Glutamatergic neuron (in vitro differentiated cells): ENCODE measurements at regions not wholly inside any gene's neighbourhood (a gene's known extent, or its start where the extent isn't known, plus 50 kb on each side); places are given as distances from the start of the nearest gene placed in this dataset.
A peak's percentile ranks its signal among the peaks of the same experiment; 100 is the strongest.

ENCODE experiments used
- DNase-seq: peaks from one replicate; pipeline ENCODE4 v3.0.0; 2022
- H3K27ac Mint-ChIP-seq: one replicate; pipeline ENCODE4 v1.8.0; 2020; ENCODE audit warnings: mild to moderate bottlenecking, mixed read lengths, inconsistent platforms; ENCODE audit not compliant: unreplicated experiment
- H3K27me3 Mint-ChIP-seq: one replicate; pipeline ENCODE4 v1.8.0; 2020; ENCODE audit warnings: mild to moderate bottlenecking, moderate library complexity, mixed read lengths, inconsistent platforms; ENCODE audit not compliant: unreplicated experiment
- H3K36me3 Mint-ChIP-seq: one replicate; pipeline ENCODE4 v1.8.0; 2020; ENCODE audit warnings: mild to moderate bottlenecking, mixed read lengths, inconsistent platforms; ENCODE audit not compliant: unreplicated experiment
- H3K4me1 Mint-ChIP-seq: one replicate; pipeline ENCODE4 v1.8.0; 2020; ENCODE audit warnings: mild to moderate bottlenecking, low read depth, mixed read lengths, inconsistent platforms; ENCODE audit not compliant: unreplicated experiment
- H3K4me3 Mint-ChIP-seq: one replicate; pipeline ENCODE4 v1.8.0; 2020; ENCODE audit warnings: mild to moderate bottlenecking, mixed read lengths, inconsistent platforms; ENCODE audit not compliant: unreplicated experiment
- H3K9me3 Mint-ChIP-seq: one replicate; pipeline ENCODE4 v1.8.0; 2020; ENCODE audit warnings: mild to moderate bottlenecking, moderate library complexity, mixed read lengths, inconsistent platforms; ENCODE audit not compliant: unreplicated experiment
- TF ChIP-seq, protein P1 (sequence below): fragments of 200-600 bp; sonication (generic); IDR thresholded peaks from one replicate; pipeline ENCODE4 v1.5.0; 2021; ENCODE audit not compliant: partially characterized antibody, unreplicated experiment

DNA sequence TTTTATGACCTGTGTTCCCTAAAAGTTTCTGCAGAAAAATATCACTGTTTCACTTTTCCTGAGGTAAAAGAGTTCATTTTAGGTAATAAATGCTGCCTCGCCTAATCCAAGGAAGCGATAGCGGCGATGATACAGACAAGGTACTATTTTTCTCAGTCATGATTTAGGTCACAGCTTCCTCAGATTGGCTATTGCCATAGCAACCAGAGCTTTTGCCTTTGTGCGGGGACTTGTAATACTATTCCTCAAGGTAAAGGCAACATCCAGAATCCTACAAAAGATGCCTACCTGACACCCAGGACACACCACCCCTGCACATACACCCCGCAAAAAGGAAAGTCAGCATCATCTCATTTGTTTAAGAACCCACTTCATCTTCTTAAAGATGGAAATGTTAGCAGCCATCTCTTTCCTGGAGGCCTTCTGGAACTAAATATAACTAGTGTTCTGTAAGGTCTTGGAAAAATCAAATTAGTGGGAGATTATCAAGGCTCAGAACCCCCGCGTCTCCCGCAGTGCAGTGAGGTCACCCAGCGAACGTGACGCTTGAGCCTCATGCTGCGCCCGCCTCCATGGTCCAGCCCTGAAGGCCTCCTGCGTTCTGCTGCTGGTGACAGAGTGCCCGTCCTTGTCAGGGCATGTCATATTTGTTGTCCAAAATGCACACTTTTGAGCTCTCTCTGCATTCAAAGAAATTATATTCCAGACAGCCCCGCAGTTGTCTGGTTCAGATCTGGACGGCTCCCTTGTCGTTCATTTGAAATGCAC, 402.0 kb upstream of the RNF32 start:
- Mint-ChIP-seq H3K4me1 (no peaks in the 10 kb centered on the region), H3K4me3 (no peak overlapping the region), H3K27me3 (no peaks in the 10 kb centered on the region), H3K9me3 (peaks cover 2% of the 10 kb centered on the region), H3K27ac (no peak overlapping the region), H3K36me3 (no peaks in the 10 kb centered on the region)
- TF ChIP-seq, protein P1, sequence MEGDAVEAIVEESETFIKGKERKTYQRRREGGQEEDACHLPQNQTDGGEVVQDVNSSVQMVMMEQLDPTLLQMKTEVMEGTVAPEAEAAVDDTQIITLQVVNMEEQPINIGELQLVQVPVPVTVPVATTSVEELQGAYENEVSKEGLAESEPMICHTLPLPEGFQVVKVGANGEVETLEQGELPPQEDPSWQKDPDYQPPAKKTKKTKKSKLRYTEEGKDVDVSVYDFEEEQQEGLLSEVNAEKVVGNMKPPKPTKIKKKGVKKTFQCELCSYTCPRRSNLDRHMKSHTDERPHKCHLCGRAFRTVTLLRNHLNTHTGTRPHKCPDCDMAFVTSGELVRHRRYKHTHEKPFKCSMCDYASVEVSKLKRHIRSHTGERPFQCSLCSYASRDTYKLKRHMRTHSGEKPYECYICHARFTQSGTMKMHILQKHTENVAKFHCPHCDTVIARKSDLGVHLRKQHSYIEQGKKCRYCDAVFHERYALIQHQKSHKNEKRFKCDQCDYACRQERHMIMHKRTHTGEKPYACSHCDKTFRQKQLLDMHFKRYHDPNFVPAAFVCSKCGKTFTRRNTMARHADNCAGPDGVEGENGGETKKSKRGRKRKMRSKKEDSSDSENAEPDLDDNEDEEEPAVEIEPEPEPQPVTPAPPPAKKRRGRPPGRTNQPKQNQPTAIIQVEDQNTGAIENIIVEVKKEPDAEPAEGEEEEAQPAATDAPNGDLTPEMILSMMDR = no peak
- DNase-seq = no peak

DNA sequence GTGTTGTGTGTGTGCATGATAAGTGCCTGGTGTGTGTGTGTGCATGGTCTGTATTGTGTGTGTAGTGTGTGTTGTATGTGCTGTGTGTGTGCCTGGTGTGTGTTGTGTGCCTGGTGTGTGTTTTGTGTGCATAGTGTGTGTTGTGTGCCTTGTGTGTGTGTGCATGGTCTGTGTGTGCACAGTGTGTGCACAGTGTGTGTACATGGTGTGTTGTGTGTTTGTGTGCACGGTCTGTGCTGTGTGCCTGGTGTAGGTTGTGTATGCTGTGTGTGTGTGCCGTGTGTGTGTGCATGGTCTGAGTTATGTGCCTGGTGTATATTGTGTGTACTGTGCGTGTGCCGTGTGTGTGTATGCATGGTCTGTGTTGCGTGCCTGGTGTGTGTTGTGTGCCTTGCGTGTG, 403.0 kb upstream of the RNF32 start:
- TF ChIP-seq, protein P1 = no peak
- no peaks in the 10 kb centered on the region for H3K4me1 Mint-ChIP-seq
- H3K36me3 Mint-ChIP-seq = no peaks in the 10 kb centered on the region
- H3K27me3 Mint-ChIP-seq = no peaks in the 10 kb centered on the region
- H3K9me3 Mint-ChIP-seq = peaks cover 2% of the 10 kb centered on the region
- peak overlapping the region; percentile 15 for H3K27ac Mint-ChIP-seq
- no peak for DNase-seq
- no peak overlapping the region for H3K4me3 Mint-ChIP-seq

DNA sequence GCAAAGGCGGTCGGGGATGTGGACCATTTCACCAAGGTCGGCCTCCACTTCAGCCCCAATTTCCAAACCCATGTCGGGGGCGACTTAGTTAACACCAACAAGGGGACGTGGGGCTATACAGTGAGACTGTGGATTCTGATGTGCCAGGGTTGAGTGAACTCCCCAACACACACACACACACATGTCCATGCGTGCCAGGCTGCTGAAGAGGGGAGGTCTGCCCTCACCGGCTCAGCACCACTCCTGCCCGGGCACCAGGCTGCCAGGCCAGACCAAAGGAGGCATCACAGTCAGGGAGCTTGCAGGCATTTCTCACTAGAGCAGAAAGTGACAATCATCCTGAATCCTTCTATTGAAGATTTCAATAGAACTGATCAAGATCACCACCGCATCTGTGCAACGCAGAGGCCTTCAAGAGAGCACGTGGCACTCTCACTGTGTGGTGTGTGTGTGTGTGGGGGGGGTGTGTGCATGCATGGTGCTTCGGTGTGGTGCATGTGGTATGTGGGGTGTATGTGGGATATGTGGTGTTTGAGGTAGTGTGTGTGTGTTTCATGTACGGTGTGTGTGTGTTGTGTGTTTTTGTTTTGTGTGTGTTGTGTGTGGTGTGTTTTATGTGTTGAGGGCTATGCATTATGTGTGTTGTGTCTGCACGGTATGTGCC, 403.5 kb upstream of the RNF32 start:
- H3K4me1 Mint-ChIP-seq = no peaks in the 10 kb centered on the region
- H3K9me3 Mint-ChIP-seq = peaks cover 2% of the 10 kb centered on the region
- TF ChIP-seq, protein P1 = no peak
- H3K27ac Mint-ChIP-seq = peak overlapping the region; percentile 15
- H3K4me3 Mint-ChIP-seq = no peak overlapping the region
- H3K36me3 Mint-ChIP-seq = no peaks in the 10 kb centered on the region
- H3K27me3 Mint-ChIP-seq = no peaks in the 10 kb centered on the region
- no peak for DNase-seq

DNA sequence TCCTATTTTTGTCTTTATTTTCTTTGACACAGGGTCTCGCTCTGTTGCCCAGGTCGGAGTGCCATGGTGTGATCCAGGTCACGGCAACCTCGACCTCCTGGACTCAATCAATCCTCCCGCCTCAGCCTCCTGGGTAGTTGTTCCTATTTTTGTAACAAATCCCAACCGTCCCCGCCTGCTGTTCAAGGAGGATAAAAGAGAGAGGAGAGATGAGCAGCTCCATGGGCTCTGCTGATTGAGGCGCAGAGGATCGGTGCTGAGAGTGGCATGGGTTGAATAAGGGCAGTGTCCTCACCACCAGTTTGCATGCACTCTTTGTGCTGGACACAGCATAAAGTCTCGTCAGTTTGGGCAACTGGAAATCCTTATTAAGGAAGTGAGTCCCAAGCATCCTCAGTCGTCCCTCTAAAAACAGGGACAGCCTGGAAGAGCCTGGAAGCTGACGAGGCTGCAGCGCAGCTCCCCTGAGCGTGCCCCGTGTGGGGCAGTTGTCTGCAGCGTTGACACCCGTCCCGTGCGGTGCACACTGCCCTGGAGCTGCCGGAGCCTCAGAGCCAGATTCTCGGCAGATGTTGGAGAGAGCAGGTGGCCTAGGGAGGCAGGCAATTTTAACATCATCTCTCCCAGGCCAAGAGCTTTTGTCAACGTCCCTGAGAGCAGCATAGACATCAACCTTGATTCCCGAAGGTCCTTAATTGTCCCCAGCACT, 404.2 kb upstream of the RNF32 start:
- Mint-ChIP-seq H3K4me1 (no peaks in the 10 kb centered on the region), H3K4me3 (no peak overlapping the region), H3K27me3 (no peaks in the 10 kb centered on the region), H3K36me3 (no peaks in the 10 kb centered on the region), H3K27ac (no peak overlapping the region), H3K9me3 (peaks cover 2% of the 10 kb centered on the region)
- no peak for DNase-seq
- TF ChIP-seq, protein P1 = no peak
